Ascending aorta (tissue), 2 donors: ENCODE measurements at regions not wholly inside any gene's neighbourhood (a gene's known extent, or its start where the extent isn't known, plus 50 kb on each side); places are given as distances from the start of the nearest gene placed in this dataset.
"Not testable (repeated sequence)": the region's sequence is repeated elsewhere in the genome, so short reads cannot be mapped to it uniquely, and the experiment has no call there.

Experiments
- DNase-seq, 2 donors: peaks; one replicate each; pipeline ENCODE4 v3.0.0-alpha.2; 2019; ENCODE audit warnings: low spot score in 2 of 2
- H3K27ac ChIP-seq, 2 donors: fragments of 200-600 bp; sonication (generic); one replicate each; pipeline ENCODE4 v1.5.1; 2016 to 2017; ENCODE audit warnings: mild to moderate bottlenecking in 1 of 2
- H3K27me3 ChIP-seq: fragments of 200-600 bp; sonication (generic); one replicate; pipeline ENCODE4 v1.5.1; 2017
- H3K36me3 ChIP-seq, 2 donors: fragments of 200-600 bp; sonication (generic); one replicate each; pipeline ENCODE4 v1.5.1; 2016
- H3K4me1 ChIP-seq, 2 donors: fragments of 200-600 bp; sonication (generic); one replicate each; pipeline ENCODE4 v1.5.1; 2016 to 2017; ENCODE audit warnings: mild to moderate bottlenecking in 1 of 2
- H3K4me3 ChIP-seq, 2 donors: fragments of 200-600 bp; sonication (generic); one replicate each; pipeline ENCODE4 v1.5.1; 2016 to 2017; ENCODE audit warnings: mild to moderate bottlenecking in 1 of 2
- H3K9me3 ChIP-seq, 2 donors: fragments of 200-600 bp; sonication (generic); one replicate each; pipeline ENCODE4 v1.5.1; 2016
- CTCF ChIP-seq, 3 experiments: fragments of 200-600 bp in 2 of 3; fragments of 450-650 bp in 1 of 3; sonication (generic) in 2 of 3; IDR thresholded peaks; one replicate each; pipeline ENCODE4 v1.5.1; 2016 to 2019; ENCODE audit warnings: antibody characterized with exemption in 3 of 3, mild to moderate bottlenecking in 1 of 3, moderate library complexity in 1 of 3
- intact Hi-C: fragments of 100-400 bp; cut with DNase I; formaldehyde crosslinking; loops from one replicate; pipeline ENCODE4 v1.15.1; 2023

GRCh38 chr14:43316427-43316826 is 1190.7 kb downstream of the FSCB start:
- no peak for TF ChIP-seq CTCF (IDR thresholded peaks at IDR 0.05)
- intact Hi-C loops: no loop called here
- H3K27ac ChIP-seq: no peak overlapping the region
- H3K4me3 ChIP-seq: no peak overlapping the region
- DNase-seq: no peak
- H3K4me1 ChIP-seq: no peaks in the 10 kb centered on the region
- no peaks in the 10 kb centered on the region for H3K36me3 ChIP-seq
- no peaks in the 10 kb centered on the region for H3K9me3 ChIP-seq
- no peaks in the 10 kb centered on the region for H3K27me3 ChIP-seq

GRCh38 chr14:43313719-43314118 is 1193.4 kb downstream of the FSCB start:
- TF ChIP-seq CTCF (IDR thresholded peaks at IDR 0.05): no peak
- Histone ChIP-seq H3K27me3 (no peaks in the 10 kb centered on the region), H3K4me1 (no peaks in the 10 kb centered on the region), H3K27ac (no peak overlapping the region), H3K9me3 (no peaks in the 10 kb centered on the region), H3K4me3 (no peak overlapping the region), H3K36me3 (no peaks in the 10 kb centered on the region)
- DNase-seq: no peak
- intact Hi-C loops: no loop called here

- DNase-seq: no peak
- Histone ChIP-seq H3K4me3 (no peak overlapping the region), H3K9me3 (no peaks in the 10 kb centered on the region)
These were observed 1198.5 kb downstream of the FSCB start for GRCh38 chr14:43308421-43309110.

GRCh38 chr14:43307836-43308235 is 1199.2 kb downstream of the FSCB start:
- Histone ChIP-seq H3K27me3 (no peaks in the 10 kb centered on the region), H3K27ac (no peak overlapping the region), H3K36me3 (no peaks in the 10 kb centered on the region), H3K4me1 (no peaks in the 10 kb centered on the region), H3K9me3 (no peaks in the 10 kb centered on the region), H3K4me3 (no peak overlapping the region)
- TF ChIP-seq CTCF (IDR thresholded peaks at IDR 0.05): no peak
- no peak for DNase-seq
- intact Hi-C loops: no loop called here

More at GRCh38 chr14:43308421-43309110, 1198.5 kb downstream of the FSCB start:
- Histone ChIP-seq H3K4me1 (no peaks in the 10 kb centered on the region), H3K27me3 (no peaks in the 10 kb centered on the region), H3K36me3 (no peaks in the 10 kb centered on the region), H3K27ac (no peak overlapping the region)
- no peak for TF ChIP-seq CTCF (IDR thresholded peaks at IDR 0.05)
- intact Hi-C loops: no loop called here

- Histone ChIP-seq H3K36me3 (no peaks in the 10 kb centered on the region), H3K4me1 (no peaks in the 10 kb centered on the region), H3K27ac (no peak overlapping the region), H3K9me3 (no peaks in the 10 kb centered on the region), H3K4me3 (no peak overlapping the region), H3K27me3 (no peaks in the 10 kb centered on the region)
- TF ChIP-seq CTCF (IDR thresholded peaks at IDR 0.05): no peak
- intact Hi-C loops: no loop called here
- DNase-seq: no peak
These were observed 1201.0 kb downstream of the FSCB start for GRCh38 chr14:43306053-43306452.

GRCh38 chr14:43297794-43298193 is 1209.3 kb downstream of the FSCB start:
- DNase-seq: no peak
- no peaks in the 10 kb centered on the region for H3K4me1 ChIP-seq
- TF ChIP-seq CTCF (IDR thresholded peaks at IDR 0.05): no peak
- intact Hi-C loops: no loop called here
- H3K27me3 ChIP-seq: no peaks in the 10 kb centered on the region
- no peak overlapping the region for H3K4me3 ChIP-seq
- H3K36me3 ChIP-seq: no peaks in the 10 kb centered on the region
- no peak overlapping the region for H3K27ac ChIP-seq
- no peaks in the 10 kb centered on the region for H3K9me3 ChIP-seq

GRCh38 chr14:43296061-43296460 is 1211.0 kb downstream of the FSCB start:
- H3K9me3 ChIP-seq, H3K4me1 ChIP-seq, H3K27me3 ChIP-seq, H3K27ac ChIP-seq, intact Hi-C loops, H3K36me3 ChIP-seq, DNase-seq, H3K4me3 ChIP-seq: not testable (repeated sequence)
